ENCODE measurements at regions not wholly inside any gene's neighbourhood (a gene's known extent, or its start where the extent isn't known, plus 50 kb on each side); places are given as distances from the start of the nearest gene placed in this dataset.

DNA sequence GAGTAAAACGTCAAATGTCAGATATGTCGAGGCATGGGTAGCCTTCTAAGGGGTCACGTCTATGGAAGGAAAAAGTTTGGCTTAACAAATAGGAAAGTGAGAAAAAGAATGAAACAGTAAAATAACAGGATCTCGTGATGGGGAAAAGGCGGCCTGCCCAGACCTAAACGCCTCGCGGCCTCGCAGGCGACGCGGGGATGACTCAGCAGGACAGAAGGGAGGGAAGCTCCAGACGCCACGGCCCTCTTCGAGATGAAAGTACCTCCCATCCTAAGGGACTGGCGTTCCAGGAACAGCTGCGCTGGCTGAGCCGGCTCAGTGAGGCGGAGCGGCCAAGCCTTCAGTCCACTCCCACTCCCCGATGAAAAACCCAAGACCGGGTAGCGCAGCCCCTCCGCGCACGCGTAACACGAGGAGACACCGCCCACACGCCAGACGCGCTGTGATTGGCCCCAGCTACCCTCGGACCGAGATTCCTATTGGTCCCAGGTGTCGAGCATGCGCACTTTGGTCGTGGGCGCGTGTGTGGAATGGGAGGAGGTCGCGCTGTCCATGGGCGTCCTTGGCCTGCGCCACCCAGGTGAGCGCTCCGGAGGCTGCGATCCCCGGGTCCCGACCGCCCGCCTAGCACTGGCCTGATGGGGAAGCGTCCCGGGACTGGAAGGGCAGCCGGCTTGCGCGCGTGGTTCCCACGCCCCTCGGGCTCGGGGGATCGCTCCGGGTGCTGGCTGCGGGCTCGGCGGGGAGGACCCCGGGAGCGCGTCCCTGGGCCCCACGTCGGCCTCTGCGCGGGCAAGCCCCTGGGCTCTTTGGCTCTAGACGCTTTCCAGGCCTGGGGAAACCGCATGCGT, 588.5 kb downstream of the MTRR start:
- H4K91ac ChIP-seq (replicated peaks; ENCODE audit: insufficient read length, low read length): no peak overlapping the region
- no peak overlapping the region for H2BK15ac ChIP-seq (ENCODE audit: low read length)
- H3K4ac ChIP-seq (replicated peaks; ENCODE audit: insufficient read length, low read depth, low read length): no peak overlapping the region
- H3K27ac ChIP-seq (ENCODE audit: low read depth, low read length): no peak overlapping the region
- H3K27me3 ChIP-seq (replicated peaks in 1 of 4; ENCODE audit: control insufficient read depth in 3 of 4, extremely low read depth in 1 of 4, insufficient read depth in 3 of 4, low read length in 3 of 4): no peaks in the 10 kb centered on the region; a peak in 2 of 7 replicates
- no peaks in the 10 kb centered on the region for H3K79me1 ChIP-seq (ENCODE audit: low read depth, low read length)
- H3K79me2 ChIP-seq (ENCODE audit: control insufficient read depth in 1 of 2, insufficient read depth in 2 of 2, low read length in 2 of 2): peaks cover 0 to 14% of the 10 kb centered on the region in 2 experiments; a peak in 2 of 4 replicates
- H3K14ac ChIP-seq (ENCODE audit: insufficient read length): no peak overlapping the region
- peak overlapping the region; percentile 45 for H4K8ac ChIP-seq (ENCODE audit: extremely low read depth, insufficient read depth, low read length)
- no peak overlapping the region for H2BK120ac ChIP-seq (replicated peaks; ENCODE audit: low read depth, low read length)
- H2AFZ ChIP-seq (ENCODE audit: low read length): peak overlapping the region; percentile 52; the same call in 1 of the 2 replicates
- H3K18ac ChIP-seq (ENCODE audit: extremely low read depth, low read length): no peak overlapping the region
- H3K23ac ChIP-seq (ENCODE audit: insufficient read length): no peak overlapping the region
- peak overlapping the region in 2 of 4 experiments; percentile 38 to 49; a peak in 4 of 7 replicates for H3K9ac ChIP-seq (replicated peaks in 1 of 4; ENCODE audit: extremely low read depth in 1 of 4, low read depth in 3 of 4, low read length in 3 of 4)
- peak overlapping the region in 3 of 4 experiments; percentile 54 to 69 (median 60) for H3K4me3 ChIP-seq (ENCODE audit: extremely low read depth in 1 of 4, insufficient read depth in 2 of 4, low read depth in 3 of 4, low read length in 4 of 4)
- no peak overlapping the region for H3K56ac ChIP-seq (replicated peaks; ENCODE audit: insufficient read length, low read depth, low read length)
- H3K4me2 ChIP-seq (ENCODE audit: insufficient read depth in 1 of 2, low read depth in 2 of 2, low read length in 2 of 2): peak overlapping the region in 1 of 2 experiments; percentile 70; a peak in 2 of 4 replicates
- H3K36me3 ChIP-seq (ENCODE audit: control insufficient read depth in 2 of 4, insufficient read depth in 4 of 4, low read length in 3 of 4): no peaks in the 10 kb centered on the region; a peak in 2 of 8 replicates
- no peaks in the 10 kb centered on the region for H3K23me2 ChIP-seq (ENCODE audit: low read depth, low read length)
- WGBS, 2 experiments (ENCODE audit: extremely low coverage in 1 of 2, insufficient coverage in 1 of 2, insufficient read length in 1 of 2, insufficient replicate concordance in 2 of 2, low coverage in 1 of 2, low lambda C conversion rate in 2 of 2, missing lambda C conversion rate in 1 of 2): 27% methylated on average over 41 of the region's 74 CpGs; no CpG with 5 or more reads in 1 of the 2 experiments
- H2BK20ac ChIP-seq (ENCODE audit: low read length): no peak overlapping the region
- no peak overlapping the region for H2BK5ac ChIP-seq (ENCODE audit: low read depth, low read length)
- CTCF ChIA-PET (ENCODE audit: partially characterized antibody): no interaction called here
- no peaks in the 10 kb centered on the region; a peak in 1 of 4 replicates for H3K9me3 ChIP-seq (ENCODE audit: insufficient read depth in 2 of 2, low read depth in 1 of 2, low read length in 1 of 2)
- no peaks in the 10 kb centered on the region for H4K20me1 ChIP-seq (replicated peaks in 1 of 2; ENCODE audit: control insufficient read depth in 1 of 2, insufficient read depth in 2 of 2, low read length in 2 of 2)
- POLR2A ChIA-PET (ENCODE audit: partially characterized antibody): no interaction called here
- FAIRE-seq (no peak), DNase-seq (ENCODE audit: low read depth in 1 of 2, low spot score in 2 of 2) (no peak)
- H3K4me1 ChIP-seq (replicated peaks in 1 of 4; ENCODE audit: control insufficient read depth in 3 of 4, insufficient read depth in 4 of 4, low read length in 3 of 4): no peaks in the 10 kb centered on the region
- H4K5ac ChIP-seq (ENCODE audit: insufficient read length, low read depth, low read length): no peak overlapping the region
- H2BK12ac ChIP-seq (ENCODE audit: low read depth, low read length): no peak overlapping the region
- H2AK5ac ChIP-seq (ENCODE audit: low read depth, low read length): no peak overlapping the region
- TF ChIP-seq CBX8 (IDR thresholded peaks at IDR 0.05; ENCODE audit: borderline replicate concordance, low read depth, low read length): no peak
- no peak for TF ChIP-seq FOSL1 (IDR thresholded peaks at IDR 0.05; ENCODE audit: insufficient read depth, low read depth, low read length)
- TF ChIP-seq SIN3A (conservative IDR thresholded peaks at IDR 0.05 in 1 of 2, IDR thresholded peaks at IDR 0.05 in 1 of 2; ENCODE audit: low read depth in 1 of 2, low read length in 2 of 2): no peak
- TF ChIP-seq HDAC2 (IDR thresholded peaks at IDR 0.05; ENCODE audit: borderline replicate concordance in 1 of 2, low read depth in 2 of 2, low read length in 2 of 2): peak; percentile 40 to 63; a peak in 2 of 4 replicates
- TF ChIP-seq, protein P1, sequence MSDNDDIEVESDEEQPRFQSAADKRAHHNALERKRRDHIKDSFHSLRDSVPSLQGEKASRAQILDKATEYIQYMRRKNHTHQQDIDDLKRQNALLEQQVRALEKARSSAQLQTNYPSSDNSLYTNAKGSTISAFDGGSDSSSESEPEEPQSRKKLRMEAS (IDR thresholded peaks at IDR 0.05): peak; percentile 94
- TF ChIP-seq MAFK (IDR thresholded peaks at IDR 0.05; ENCODE audit: low read depth, low read length): peak; percentile 83; the same call in 1 of the 2 replicates
- TF ChIP-seq JUND (IDR thresholded peaks at IDR 0.05; ENCODE audit: low read length): peak; percentile 42; the same call in 1 of the 2 replicates
- peak; percentile 74; the same call in 1 of the 2 replicates for TF ChIP-seq BACH1 (IDR thresholded peaks at IDR 0.05; ENCODE audit: low read length)
- TF ChIP-seq, protein P2, sequence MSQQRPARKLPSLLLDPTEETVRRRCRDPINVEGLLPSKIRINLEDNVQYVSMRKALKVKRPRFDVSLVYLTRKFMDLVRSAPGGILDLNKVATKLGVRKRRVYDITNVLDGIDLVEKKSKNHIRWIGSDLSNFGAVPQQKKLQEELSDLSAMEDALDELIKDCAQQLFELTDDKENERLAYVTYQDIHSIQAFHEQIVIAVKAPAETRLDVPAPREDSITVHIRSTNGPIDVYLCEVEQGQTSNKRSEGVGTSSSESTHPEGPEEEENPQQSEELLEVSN (IDR thresholded peaks at IDR 0.05): peak; percentile 99
- TF ChIP-seq RBBP5 (IDR thresholded peaks at IDR 0.05; ENCODE audit: borderline replicate concordance, low read depth, low read length): peak; percentile 41; the same call in 1 of the 2 replicates

All from H1 (cell line).